Coronary artery (tissue), 2 donors: ENCODE measurements at regions not wholly inside any gene's neighbourhood (a gene's known extent, or its start where the extent isn't known, plus 50 kb on each side); places are given as distances from the start of the nearest gene placed in this dataset.

Experiments
- DNase-seq: peaks from one replicate; pipeline ENCODE4 v3.0.0-alpha.2; 2017; ENCODE audit warnings: low spot score
- H3K27ac ChIP-seq, 2 donors: fragments of 200-600 bp; sonication (generic); one replicate each; pipeline ENCODE4 v1.5.1; 2016 to 2019
- H3K4me3 ChIP-seq: fragments of 200-600 bp; sonication (generic); 2 replicates; pipeline ENCODE4 v1.5.1; 2016; ENCODE audit warnings: mild to moderate bottlenecking, moderate library complexity
- TF ChIP-seq, protein P1 (sequence below): fragments of 200-600 bp; sonication (generic); IDR thresholded peaks from one replicate; pipeline ENCODE4 v1.5.1; 2019; ENCODE audit warnings: antibody characterized with exemption

GRCh38 chr11:96781082-96781481 lies 391.3 kb downstream of the JRKL start:
- Histone ChIP-seq H3K27ac (no peak overlapping the region), H3K4me3 (no peak overlapping the region)
- TF ChIP-seq, protein P1, sequence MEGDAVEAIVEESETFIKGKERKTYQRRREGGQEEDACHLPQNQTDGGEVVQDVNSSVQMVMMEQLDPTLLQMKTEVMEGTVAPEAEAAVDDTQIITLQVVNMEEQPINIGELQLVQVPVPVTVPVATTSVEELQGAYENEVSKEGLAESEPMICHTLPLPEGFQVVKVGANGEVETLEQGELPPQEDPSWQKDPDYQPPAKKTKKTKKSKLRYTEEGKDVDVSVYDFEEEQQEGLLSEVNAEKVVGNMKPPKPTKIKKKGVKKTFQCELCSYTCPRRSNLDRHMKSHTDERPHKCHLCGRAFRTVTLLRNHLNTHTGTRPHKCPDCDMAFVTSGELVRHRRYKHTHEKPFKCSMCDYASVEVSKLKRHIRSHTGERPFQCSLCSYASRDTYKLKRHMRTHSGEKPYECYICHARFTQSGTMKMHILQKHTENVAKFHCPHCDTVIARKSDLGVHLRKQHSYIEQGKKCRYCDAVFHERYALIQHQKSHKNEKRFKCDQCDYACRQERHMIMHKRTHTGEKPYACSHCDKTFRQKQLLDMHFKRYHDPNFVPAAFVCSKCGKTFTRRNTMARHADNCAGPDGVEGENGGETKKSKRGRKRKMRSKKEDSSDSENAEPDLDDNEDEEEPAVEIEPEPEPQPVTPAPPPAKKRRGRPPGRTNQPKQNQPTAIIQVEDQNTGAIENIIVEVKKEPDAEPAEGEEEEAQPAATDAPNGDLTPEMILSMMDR = no peak
- no peak for DNase-seq

- Histone ChIP-seq H3K4me3 (no peak overlapping the region), H3K27ac (no peak overlapping the region)
- TF ChIP-seq, protein P1 = no peak
- no peak for DNase-seq
These were observed 392.8 kb downstream of the JRKL start for GRCh38 chr11:96782632-96783031.

GRCh38 chr11:96783311-96783710 lies 393.5 kb downstream of the JRKL start:
- H3K27ac ChIP-seq = no peak overlapping the region
- no peak for DNase-seq
- H3K4me3 ChIP-seq = no peak overlapping the region
- TF ChIP-seq, protein P1 = no peak

- no peak for DNase-seq
- TF ChIP-seq, protein P1 = no peak
- Histone ChIP-seq H3K4me3 (no peak overlapping the region), H3K27ac (no peak overlapping the region)
These were observed 395.3 kb downstream of the JRKL start for GRCh38 chr11:96785073-96785472.

GRCh38 chr11:96794152-96794551 lies 404.3 kb downstream of the JRKL start:
- DNase-seq = no peak
- Histone ChIP-seq H3K27ac (no peak overlapping the region), H3K4me3 (no peak overlapping the region)
- TF ChIP-seq, protein P1 = no peak

DNA sequence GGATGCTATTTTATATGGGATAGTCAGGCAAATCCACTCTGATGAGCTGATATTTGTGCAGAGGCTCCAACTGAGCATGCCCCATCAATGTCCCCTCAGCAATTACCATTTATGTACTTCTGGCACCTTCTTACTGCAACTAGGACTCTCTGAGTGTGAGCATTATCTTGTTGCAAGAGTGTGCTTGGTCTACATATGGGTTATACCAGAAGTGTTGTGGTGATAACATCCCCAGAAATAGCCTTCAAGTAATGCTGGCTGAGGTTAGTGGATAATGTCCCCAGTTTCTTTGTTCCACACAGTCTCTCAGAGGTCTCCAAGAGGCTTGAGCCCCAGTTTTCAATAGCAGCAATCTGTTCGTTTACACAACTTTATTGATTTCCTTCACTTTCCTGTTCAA lies 408.6 kb downstream of the JRKL start:
- TF ChIP-seq, protein P1 = no peak
- Histone ChIP-seq H3K4me3 (no peak overlapping the region), H3K27ac (no peak overlapping the region)
- no peak for DNase-seq

- Histone ChIP-seq H3K4me3 (no peak overlapping the region), H3K27ac (no peak overlapping the region)
- TF ChIP-seq, protein P1 = no peak
- no peak for DNase-seq
These were observed 425.4 kb downstream of the JRKL start for GRCh38 chr11:96815236-96815635.
